GM23338 (cell line): ENCODE measurements at regions not wholly inside any gene's neighbourhood (a gene's known extent, or its start where the extent isn't known, plus 50 kb on each side); places are given as distances from the start of the nearest gene placed in this dataset.
A peak's percentile ranks its signal among the peaks of the same experiment; 100 is the strongest.

Source experiments
- ATAC-seq: fragments of 200-7000 bp; cut with Tn5 transposase; 3 replicates; pipeline ENCODE4 v1.9.1; 2020
- DNase-seq: peaks from one replicate; pipeline ENCODE4 v3.0.0-alpha.2; 2015; ENCODE audit warnings: low spot score
- H2AFZ ChIP-seq: fragments of 200-600 bp; sonication (generic); 2 replicates; pipeline ENCODE4 v1.8.0; 2016; ENCODE audit warnings: antibody characterized with exemption, mild to moderate bottlenecking, moderate library complexity
- H3F3A ChIP-seq: fragments of 200-600 bp; sonication (generic); replicated peaks from 2 replicates; pipeline ENCODE4 v1.8.0; 2017; ENCODE audit warnings: antibody characterized with exemption, mixed run types, low read depth
- H3K27ac ChIP-seq: fragments of 200-600 bp; sonication (generic); 2 replicates; pipeline ENCODE4 v1.6.1; 2016; ENCODE audit warnings: low read depth
- H3K27me3 ChIP-seq: fragments of 200-600 bp; sonication (generic); 2 replicates; pipeline ENCODE4 v1.8.0; 2016; ENCODE audit warnings: mild to moderate bottlenecking, mixed run types, moderate library complexity; ENCODE audit not compliant: insufficient read depth
- H3K36me3 ChIP-seq: fragments of 200-600 bp; sonication (generic); 2 replicates; pipeline ENCODE4 v1.8.0; 2016; ENCODE audit warnings: mild to moderate bottlenecking; ENCODE audit not compliant: insufficient read depth
- H3K4me1 ChIP-seq: fragments of 200-600 bp; sonication (generic); 2 replicates; pipeline ENCODE4 v1.8.0; 2016; ENCODE audit warnings: mild to moderate bottlenecking, moderate library complexity; ENCODE audit not compliant: insufficient read depth
- H3K4me2 ChIP-seq: fragments of 200-600 bp; sonication (generic); 2 replicates; pipeline ENCODE4 v1.7.1; 2017; ENCODE audit warnings: mixed run types
- H3K4me3 ChIP-seq: fragments of 200-600 bp; sonication (generic); 2 replicates; pipeline ENCODE4 v1.6.1; 2016; ENCODE audit warnings: mixed run types
- H3K79me2 ChIP-seq: fragments of 200-600 bp; sonication (generic); replicated peaks from 2 replicates; pipeline ENCODE4 v1.8.0; 2017; ENCODE audit warnings: mild to moderate bottlenecking; ENCODE audit not compliant: insufficient read depth
- H3K9me2 ChIP-seq: fragments of 200-600 bp; sonication (generic); 2 replicates; pipeline ENCODE4 v1.8.0; 2017; ENCODE audit not compliant: insufficient read depth
- H4K20me1 ChIP-seq: fragments of 200-600 bp; sonication (generic); replicated peaks from 2 replicates; pipeline ENCODE4 v1.8.0; 2017; ENCODE audit warnings: mild to moderate bottlenecking; ENCODE audit not compliant: insufficient read depth
- H3K27ac Mint-ChIP-seq: 2 replicates; pipeline ENCODE4 v1.8.0; 2020; ENCODE audit warnings: inconsistent platforms, mild to moderate bottlenecking, moderate library complexity, mixed read lengths
- H3K27me3 Mint-ChIP-seq: 3 replicates; pipeline ENCODE4 v1.8.0; 2022; ENCODE audit warnings: low read depth, mild to moderate bottlenecking, moderate library complexity, mixed read lengths, inconsistent platforms; ENCODE audit not compliant: insufficient read depth, poor library complexity
- H3K36me3 Mint-ChIP-seq: 3 replicates; pipeline ENCODE4 v1.8.0; 2021; ENCODE audit warnings: low read depth, mild to moderate bottlenecking, inconsistent platforms, moderate library complexity, mixed read lengths
- H3K4me1 Mint-ChIP-seq: 3 replicates; pipeline ENCODE4 v1.8.0; 2020; ENCODE audit warnings: mild to moderate bottlenecking, inconsistent platforms, mixed read lengths
- H3K4me3 Mint-ChIP-seq: 3 replicates; pipeline ENCODE4 v1.8.0; 2021; ENCODE audit warnings: moderate library complexity, mild to moderate bottlenecking, inconsistent platforms, mixed read lengths
- H3K9me3 Mint-ChIP-seq: 3 replicates; pipeline ENCODE4 v1.8.0; 2020; ENCODE audit warnings: moderate library complexity, mild to moderate bottlenecking, inconsistent platforms, mixed read lengths
- CTCF ChIP-seq, 2 experiments: fragments of 200-600 bp in 1 of 2; sonication (generic) in 1 of 2; conservative IDR thresholded peaks; 2 replicates each; pipeline versions ENCODE4 v1.5.1 to v1.6.1; 2016 to 2017; ENCODE audit warnings: antibody characterized with exemption in 2 of 2, low read depth in 2 of 2, mild to moderate bottlenecking in 2 of 2, moderate library complexity in 1 of 2
- ETS1 ChIP-seq: IDR thresholded peaks from 2 replicates; pipeline ENCODE4 v1.6.1; 2016; ENCODE audit warnings: antibody characterized with exemption
- EZH2 ChIP-seq: fragments of 200-600 bp; sonication (generic); IDR thresholded peaks from one replicate; pipeline ENCODE4 v1.8.0; 2017; ENCODE audit warnings: antibody characterized with exemption, mild to moderate bottlenecking, low read depth; ENCODE audit not compliant: unreplicated experiment
- JUNB ChIP-seq: IDR thresholded peaks from one replicate; pipeline ENCODE4 v1.6.1; 2016; ENCODE audit warnings: antibody characterized with exemption; ENCODE audit not compliant: unreplicated experiment
- NANOG ChIP-seq: IDR thresholded peaks from 2 replicates; pipeline ENCODE4 v1.6.1; 2016; ENCODE audit warnings: antibody characterized with exemption, borderline replicate concordance
- POLR2AphosphoS5 ChIP-seq: IDR thresholded peaks from 2 replicates; pipeline ENCODE4 v1.6.1; 2016; ENCODE audit warnings: antibody characterized with exemption, low read depth
- REST ChIP-seq: IDR thresholded peaks from one replicate; pipeline ENCODE4 v1.6.1; 2018; ENCODE audit warnings: antibody characterized with exemption; ENCODE audit not compliant: unreplicated experiment
- ZNF331 ChIP-seq: fragments of 250-450 bp; sonication (Bioruptor Pico); IDR thresholded peaks from 2 replicates; pipeline ENCODE4 v1.5.0; 2020; ENCODE audit warnings: low read depth, mild to moderate bottlenecking, moderate library complexity
- ZNF462 ChIP-seq: fragments of 250-450 bp; sonication (Bioruptor Pico); IDR thresholded peaks from 2 replicates; pipeline ENCODE4 v1.5.0; 2020; ENCODE audit warnings: mild to moderate bottlenecking, moderate library complexity

- DNase-seq, result no peak
- Histone ChIP-seq H3K79me2 (no peaks in the 10 kb centered on the region), H3K9me2 (no peaks in the 10 kb centered on the region), H3K4me3 (no peak overlapping the region), H3K4me1 (peaks cover 44% of the 10 kb centered on the region), H3K4me2 (peak overlapping the region; percentile 51; the same call in 1 of the 2 replicates), H3K27me3 (no peaks in the 10 kb centered on the region), H3F3A (no peaks in the 10 kb centered on the region), H3K36me3 (peaks cover 9% of the 10 kb centered on the region; the same call in 1 of the 2 replicates), H3K27ac (no peak overlapping the region), H4K20me1 (no peaks in the 10 kb centered on the region), H2AFZ (peak overlapping the region; percentile 67; the same call in 1 of the 2 replicates)
- ATAC-seq, result no peak
- no peak for TF ChIP-seq JUNB
- no peak for TF ChIP-seq ETS1
- TF ChIP-seq NANOG, result no peak
- no peak for TF ChIP-seq POLR2AphosphoS5
- no peak for TF ChIP-seq EZH2
- TF ChIP-seq CTCF (conservative IDR thresholded peaks at IDR 0.05; ENCODE audit: low read depth in 2 of 2), result no peak
- TF ChIP-seq ZNF331, result no peak
- TF ChIP-seq REST, result no peak
- Mint-ChIP-seq H3K27ac (no peak overlapping the region), H3K9me3 (peaks cover 9% of the 10 kb centered on the region), H3K4me1 (peaks cover 51% of the 10 kb centered on the region), H3K4me3 (no peak overlapping the region), H3K36me3 (peaks cover 7% of the 10 kb centered on the region), H3K27me3 (peaks cover 3% of the 10 kb centered on the region)
These were observed 82.1 kb downstream of the CDC42EP3 start for GRCh38 chr2:37589298-37589697.

GRCh38 chr2:37590119-37590571 is 81.3 kb downstream of the CDC42EP3 start:
- Histone ChIP-seq H3K27ac (no peak overlapping the region), H3K4me2 (peak overlapping the region; percentile 51; the same call in 1 of the 2 replicates)

More at GRCh38 chr2:37590119-37590571, 81.3 kb downstream of the CDC42EP3 start:
- Mint-ChIP-seq H3K36me3 (peaks cover 15% of the 10 kb centered on the region), H3K9me3 (peaks cover 17% of the 10 kb centered on the region), H3K4me1 (peaks cover 46% of the 10 kb centered on the region), H3K27me3 (peaks cover 2% of the 10 kb centered on the region), H3K4me3 (no peak overlapping the region), H3K27ac (no peak overlapping the region)
- Histone ChIP-seq H3K4me1 (peaks cover 40% of the 10 kb centered on the region), H3K27me3 (no peaks in the 10 kb centered on the region), H3K79me2 (no peaks in the 10 kb centered on the region), H4K20me1 (no peaks in the 10 kb centered on the region), H2AFZ (no peak overlapping the region), H3K4me3 (no peak overlapping the region), H3K36me3 (peaks cover 11% of the 10 kb centered on the region; the same call in 1 of the 2 replicates), H3K9me2 (no peaks in the 10 kb centered on the region), H3F3A (no peaks in the 10 kb centered on the region)
- no peak for ATAC-seq
- TF ChIP-seq ZNF462, result no peak
- no peak for TF ChIP-seq NANOG
- no peak for DNase-seq
